OCI-LY7 (cell line): ENCODE measurements at regions not wholly inside any gene's neighbourhood (a gene's known extent, or its start where the extent isn't known, plus 50 kb on each side); places are given as distances from the start of the nearest gene placed in this dataset.

Experiments
- CTCF ChIP-seq: fragments of 200-600 bp; sonication (generic); conservative IDR thresholded peaks from 2 replicates; pipeline ENCODE4 v1.5.1; 2014; ENCODE audit warnings: mild to moderate bottlenecking, antibody characterized with exemption, low read length, moderate library complexity, mixed read lengths
- EZH2phosphoT487 ChIP-seq: fragments of 200-600 bp; sonication (generic); IDR thresholded peaks from 2 replicates; pipeline ENCODE4 v1.6.1; 2018; ENCODE audit warnings: low read depth, borderline replicate concordance, mild to moderate bottlenecking, mixed run types, antibody characterized with exemption, low read length, moderate library complexity, mixed read lengths

- TF ChIP-seq CTCF = no peak
- no peak for TF ChIP-seq EZH2phosphoT487
Observed at GRCh38 chr12:124689631-124690030, 122.2 kb upstream of the NCOR2 start.
